Epidermal melanocyte (primary cell): ENCODE measurements at regions not wholly inside any gene's neighbourhood (a gene's known extent, or its start where the extent isn't known, plus 50 kb on each side); places are given as distances from the start of the nearest gene placed in this dataset.

Experiments
- DNase-seq: peaks from one replicate; pipeline ENCODE4 v3.0.0; 2011; ENCODE audit warnings: low spot score; ENCODE audit not compliant: insufficient read length

GRCh38 chr11:36837831-36838437, 239.9 kb upstream of the RAG2 start:
- no peak for DNase-seq

- no peak for DNase-seq
Measured at GRCh38 chr11:36825251-36825650, 227.2 kb upstream of the RAG2 start.

GRCh38 chr11:36824349-36824748, 226.3 kb upstream of the RAG2 start:
- no peak for DNase-seq

GRCh38 chr11:36822829-36823228, 224.8 kb upstream of the RAG2 start:
- no peak for DNase-seq

GRCh38 chr11:36818410-36818809, 220.4 kb upstream of the RAG2 start:
- no peak for DNase-seq

GRCh38 chr11:36817336-36817965, 219.4 kb upstream of the RAG2 start:
- DNase-seq: no peak

- no peak for DNase-seq
Measured at GRCh38 chr11:36809303-36809702, 211.3 kb upstream of the RAG2 start.

GRCh38 chr11:36807871-36808270, 209.8 kb upstream of the RAG2 start:
- DNase-seq: no peak

- no peak for DNase-seq
Measured at GRCh38 chr11:36803084-36803483, 205.0 kb upstream of the RAG2 start.

- DNase-seq: no peak
Measured at GRCh38 chr11:36792996-36793914, 195.2 kb upstream of the RAG2 start.

- no peak for DNase-seq
Measured at GRCh38 chr11:36791957-36792356, 193.9 kb upstream of the RAG2 start.

GRCh38 chr11:36790526-36790925, 192.5 kb upstream of the RAG2 start:
- DNase-seq: no peak

- DNase-seq: no peak
Measured at GRCh38 chr11:36783808-36784207, 185.8 kb upstream of the RAG2 start.

GRCh38 chr11:36779791-36780190, 181.8 kb upstream of the RAG2 start:
- no peak for DNase-seq

GRCh38 chr11:36777311-36777710, 179.3 kb upstream of the RAG2 start:
- no peak for DNase-seq

GRCh38 chr11:36775756-36776155, 177.7 kb upstream of the RAG2 start:
- no peak for DNase-seq

GRCh38 chr11:36775130-36775529, 177.1 kb upstream of the RAG2 start:
- no peak for DNase-seq

- no peak for DNase-seq
Measured at GRCh38 chr11:36774603-36775002, 176.6 kb upstream of the RAG2 start.

- DNase-seq: no peak
Measured at GRCh38 chr11:36763187-36763586, 165.2 kb upstream of the RAG2 start.

- DNase-seq: no peak
Measured at GRCh38 chr11:36757075-36757474, 159.0 kb upstream of the RAG2 start.

GRCh38 chr11:36753960-36754359, 155.9 kb upstream of the RAG2 start:
- DNase-seq: no peak

GRCh38 chr11:36751996-36752395, 154.0 kb upstream of the RAG2 start:
- no peak for DNase-seq
